KMS-11 (cell line): ENCODE measurements at regions not wholly inside any gene's neighbourhood (a gene's known extent, or its start where the extent isn't known, plus 50 kb on each side); places are given as distances from the start of the nearest gene placed in this dataset.
"Not testable (repeated sequence)": the region's sequence is repeated elsewhere in the genome, so short reads cannot be mapped to it uniquely, and the experiment has no call there.

Experiments
- H2AFZ ChIP-seq: fragments of 200-600 bp; sonication (generic); 2 replicates; pipeline ENCODE4 v1.6.1; 2016; ENCODE audit warnings: antibody characterized with exemption, mixed run types, low read depth
- H3K27ac ChIP-seq: fragments of 200-600 bp; sonication (generic); 2 replicates; pipeline ENCODE4 v1.6.1; 2016; ENCODE audit warnings: mild to moderate bottlenecking, mixed run types
- H3K27me3 ChIP-seq: fragments of 200-600 bp; sonication (generic); 2 replicates; pipeline ENCODE4 v1.6.1; 2017; ENCODE audit warnings: mild to moderate bottlenecking, low read depth, mixed run types, moderate library complexity; ENCODE audit not compliant: insufficient read depth
- H3K36me3 ChIP-seq: fragments of 200-600 bp; sonication (generic); 2 replicates; pipeline ENCODE4 v1.6.1; 2017; ENCODE audit warnings: mild to moderate bottlenecking, mixed run types; ENCODE audit not compliant: insufficient read depth
- H3K4me1 ChIP-seq: fragments of 200-600 bp; sonication (generic); 2 replicates; pipeline ENCODE4 v1.6.1; 2016; ENCODE audit warnings: mild to moderate bottlenecking, low read depth, mixed run types; ENCODE audit not compliant: poor library complexity, severe bottlenecking
- H3K4me2 ChIP-seq: fragments of 200-600 bp; sonication (generic); 2 replicates; pipeline ENCODE4 v1.7.0; 2016; ENCODE audit warnings: mild to moderate bottlenecking, mixed run types
- H3K4me3 ChIP-seq: fragments of 200-600 bp; sonication (generic); IDR thresholded peaks from 2 replicates; pipeline ENCODE4 v1.6.1; 2017; ENCODE audit warnings: low read depth, low read length, mixed read lengths; ENCODE audit not compliant: insufficient read depth
- H3K79me2 ChIP-seq: fragments of 200-600 bp; sonication (generic); 2 replicates; pipeline ENCODE4 v1.6.1; 2016; ENCODE audit warnings: low read depth, mixed run types; ENCODE audit not compliant: insufficient read depth
- H3K9ac ChIP-seq: fragments of 200-600 bp; sonication (generic); 2 replicates; pipeline ENCODE4 v1.6.1; 2016; ENCODE audit warnings: mild to moderate bottlenecking, mixed run types
- H4K20me1 ChIP-seq: fragments of 200-600 bp; sonication (generic); 2 replicates; pipeline ENCODE4 v1.6.1; 2016; ENCODE audit warnings: mild to moderate bottlenecking, mixed run types; ENCODE audit not compliant: insufficient read depth
- CTCF ChIP-seq: fragments of 200-600 bp; sonication (generic); conservative IDR thresholded peaks from 2 replicates; pipeline ENCODE4 v1.6.1; 2017; ENCODE audit warnings: low read depth, mild to moderate bottlenecking, antibody characterized with exemption, low read length, moderate library complexity, mixed read lengths

GRCh38 chr14:95774265-95775160, 60.6 kb upstream of the TCL1A start:
- no peaks in the 10 kb centered on the region for H4K20me1 ChIP-seq

GRCh38 chr14:95770777-95771176, 56.9 kb upstream of the TCL1A start:
- no peak overlapping the region for H3K4me2 ChIP-seq
- no peak overlapping the region for H2AFZ ChIP-seq
- H3K4me3 ChIP-seq: no peak overlapping the region
- no peaks in the 10 kb centered on the region for H3K36me3 ChIP-seq
- H3K27me3 ChIP-seq: no peaks in the 10 kb centered on the region
- H4K20me1 ChIP-seq: no peaks in the 10 kb centered on the region
- no peak overlapping the region for H3K27ac ChIP-seq
- H3K79me2 ChIP-seq: no peaks in the 10 kb centered on the region
- TF ChIP-seq CTCF: no peak
- no peak overlapping the region for H3K9ac ChIP-seq
- no peaks in the 10 kb centered on the region for H3K4me1 ChIP-seq

More at GRCh38 chr14:95774265-95775160, 60.6 kb upstream of the TCL1A start:
- Histone ChIP-seq H2AFZ (no peak overlapping the region), H3K79me2 (no peaks in the 10 kb centered on the region), H3K36me3 (no peaks in the 10 kb centered on the region), H3K27me3 (no peaks in the 10 kb centered on the region), H3K4me3 (no peak overlapping the region), H3K27ac (no peak overlapping the region), H3K9ac (no peak overlapping the region), H3K4me2 (no peak overlapping the region), H3K4me1 (no peaks in the 10 kb centered on the region)
- peak; percentile 85 for TF ChIP-seq CTCF

GRCh38 chr14:95769976-95770375, 56.1 kb upstream of the TCL1A start:
- no peaks in the 10 kb centered on the region for H3K4me1 ChIP-seq
- no peak overlapping the region for H3K4me2 ChIP-seq
- H3K36me3 ChIP-seq: no peaks in the 10 kb centered on the region
- no peaks in the 10 kb centered on the region for H3K79me2 ChIP-seq
- TF ChIP-seq CTCF: no peak
- H4K20me1 ChIP-seq: no peaks in the 10 kb centered on the region
- H3K9ac ChIP-seq: no peak overlapping the region
- H3K27me3 ChIP-seq: no peaks in the 10 kb centered on the region
- no peak overlapping the region for H3K27ac ChIP-seq
- no peak overlapping the region for H2AFZ ChIP-seq
- H3K4me3 ChIP-seq: no peak overlapping the region

GRCh38 chr14:95769431-95769830, 55.5 kb upstream of the TCL1A start:
- H4K20me1 ChIP-seq, H3K36me3 ChIP-seq, H2AFZ ChIP-seq, H3K79me2 ChIP-seq, H3K9ac ChIP-seq, H3K4me3 ChIP-seq, H3K4me2 ChIP-seq, H3K27me3 ChIP-seq, H3K27ac ChIP-seq, H3K4me1 ChIP-seq: not testable (repeated sequence)

- no peaks in the 10 kb centered on the region for H3K79me2 ChIP-seq
- H3K27ac ChIP-seq: no peak overlapping the region
- H3K36me3 ChIP-seq: no peaks in the 10 kb centered on the region
- H3K4me1 ChIP-seq: no peaks in the 10 kb centered on the region
- H3K9ac ChIP-seq: no peak overlapping the region
- no peak for TF ChIP-seq CTCF
- no peak overlapping the region for H3K4me3 ChIP-seq
- no peak overlapping the region for H3K4me2 ChIP-seq
- H4K20me1 ChIP-seq: no peaks in the 10 kb centered on the region
- no peak overlapping the region for H2AFZ ChIP-seq
- H3K27me3 ChIP-seq: no peaks in the 10 kb centered on the region
These were observed 51.1 kb upstream of the TCL1A start for GRCh38 chr14:95765051-95765450.
